Mucosa of descending colon (tissue), 3 donors: ENCODE measurements at regions not wholly inside any gene's neighbourhood (a gene's known extent, or its start where the extent isn't known, plus 50 kb on each side); places are given as distances from the start of the nearest gene placed in this dataset.
A peak's percentile ranks its signal among the peaks of the same experiment; 100 is the strongest.

ENCODE experiments used
- ATAC-seq: fragments of 200-7000 bp; cut with Tn5 transposase; one replicate; pipeline ENCODE4 v1.9.1; 2020; ENCODE audit warnings: mild to moderate bottlenecking, moderate library complexity
- DNase-seq, 3 donors: peaks; one replicate each; pipeline ENCODE4 v3.0.0-alpha.2; 2020
- H3K36me3 ChIP-seq: fragments of 200-600 bp; one replicate; pipeline ENCODE4 v1.8.0; 2021; ENCODE audit warnings: low read depth, mild to moderate bottlenecking
- H3K4me1 ChIP-seq: fragments of 200-600 bp; one replicate; pipeline ENCODE4 v1.8.0; 2021; ENCODE audit warnings: low read depth, mild to moderate bottlenecking
- H3K4me3 ChIP-seq: fragments of 200-600 bp; one replicate; pipeline ENCODE4 v1.8.0; 2021; ENCODE audit warnings: mild to moderate bottlenecking
- H3K9me3 ChIP-seq: fragments of 200-600 bp; one replicate; pipeline ENCODE4 v1.8.0; 2021; ENCODE audit warnings: mild to moderate bottlenecking
- intact Hi-C, 2 donors: fragments of 100-400 bp; cut with DNase I in 1 of 2; cut with micrococcal nuclease in 1 of 2; formaldehyde crosslinking; loops; one replicate each; pipeline versions ENCODE4 v1.11.0 to v1.11.1; 2022; cut with DNase I, micrococcal nuclease
- TF ChIP-seq, protein P1 (sequence below): fragments of 200-600 bp; IDR thresholded peaks from one replicate; pipeline ENCODE4 v1.8.0; 2022; ENCODE audit warnings: antibody characterized with exemption, mild to moderate bottlenecking
- donor health status: DM: no; HTN: no; CAD: no; lungs with moderate emphysema.
- donor health status: DM: no; HTN: no; CAD: no.
- donor health status: DM: no; HTN: yes; CAD: no.

DNA sequence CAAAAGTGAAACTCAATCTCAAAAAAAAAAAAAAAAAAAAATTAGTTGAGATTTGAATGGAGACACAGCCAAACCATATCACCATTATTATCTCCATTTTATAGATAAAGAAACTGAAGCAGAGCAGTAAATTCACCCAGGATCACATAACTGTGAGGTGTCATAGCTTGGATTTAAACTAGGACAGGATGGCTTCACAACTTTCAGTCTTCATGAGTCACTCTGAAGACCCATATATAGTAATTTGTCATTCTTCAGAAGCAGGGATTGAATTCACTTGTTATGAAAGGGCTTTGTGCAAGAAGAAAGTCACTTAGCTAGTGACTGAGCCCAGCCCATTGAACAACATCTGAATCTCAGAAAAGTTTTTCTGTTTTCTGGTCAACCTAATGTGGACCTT is 60.5 kb upstream of the LRIG1 start:
- Histone ChIP-seq H3K4me3 (no peak overlapping the region), H3K4me1 (no peaks in the 10 kb centered on the region), H3K36me3 (no peaks in the 10 kb centered on the region), H3K9me3 (no peaks in the 10 kb centered on the region)
- TF ChIP-seq, protein P1, sequence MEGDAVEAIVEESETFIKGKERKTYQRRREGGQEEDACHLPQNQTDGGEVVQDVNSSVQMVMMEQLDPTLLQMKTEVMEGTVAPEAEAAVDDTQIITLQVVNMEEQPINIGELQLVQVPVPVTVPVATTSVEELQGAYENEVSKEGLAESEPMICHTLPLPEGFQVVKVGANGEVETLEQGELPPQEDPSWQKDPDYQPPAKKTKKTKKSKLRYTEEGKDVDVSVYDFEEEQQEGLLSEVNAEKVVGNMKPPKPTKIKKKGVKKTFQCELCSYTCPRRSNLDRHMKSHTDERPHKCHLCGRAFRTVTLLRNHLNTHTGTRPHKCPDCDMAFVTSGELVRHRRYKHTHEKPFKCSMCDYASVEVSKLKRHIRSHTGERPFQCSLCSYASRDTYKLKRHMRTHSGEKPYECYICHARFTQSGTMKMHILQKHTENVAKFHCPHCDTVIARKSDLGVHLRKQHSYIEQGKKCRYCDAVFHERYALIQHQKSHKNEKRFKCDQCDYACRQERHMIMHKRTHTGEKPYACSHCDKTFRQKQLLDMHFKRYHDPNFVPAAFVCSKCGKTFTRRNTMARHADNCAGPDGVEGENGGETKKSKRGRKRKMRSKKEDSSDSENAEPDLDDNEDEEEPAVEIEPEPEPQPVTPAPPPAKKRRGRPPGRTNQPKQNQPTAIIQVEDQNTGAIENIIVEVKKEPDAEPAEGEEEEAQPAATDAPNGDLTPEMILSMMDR, result no peak
- no peak for DNase-seq
- no peak for ATAC-seq
- intact Hi-C loops, result loop anchor here in 1 of 2 donors (10.0 kb wide), 1 partner anchor 133 kb away; no protein-coding TSS in a partner anchor

DNA sequence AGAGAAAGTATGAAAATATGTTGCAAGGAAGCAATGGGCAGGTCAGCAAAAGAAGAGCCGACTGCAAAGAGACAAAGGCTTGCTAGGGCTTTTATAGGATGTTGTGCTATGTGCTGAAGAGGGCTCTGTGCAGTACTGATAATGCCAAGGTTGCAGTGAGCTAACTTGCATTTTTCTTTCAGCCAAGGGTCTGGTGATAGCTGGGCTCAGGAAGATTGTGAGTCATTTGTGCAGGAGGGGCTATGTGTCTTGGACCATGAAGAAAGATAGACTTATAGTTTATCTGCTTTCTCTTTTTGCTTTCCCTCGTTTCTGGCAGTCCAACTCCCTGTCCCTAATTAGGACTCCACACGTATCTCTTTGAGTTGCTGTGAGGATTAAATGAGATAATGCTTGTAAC is 64.5 kb upstream of the LRIG1 start:
- Histone ChIP-seq H3K4me1 (no peaks in the 10 kb centered on the region), H3K4me3 (no peak overlapping the region), H3K9me3 (no peaks in the 10 kb centered on the region), H3K36me3 (no peaks in the 10 kb centered on the region)
- DNase-seq (no peak), ATAC-seq (no peak)
- intact Hi-C loops, result loop anchor here in 1 of 2 donors (10.0 kb wide), 1 partner anchor 130 kb away; no protein-coding TSS in a partner anchor
- TF ChIP-seq, protein P1, result no peak

DNA sequence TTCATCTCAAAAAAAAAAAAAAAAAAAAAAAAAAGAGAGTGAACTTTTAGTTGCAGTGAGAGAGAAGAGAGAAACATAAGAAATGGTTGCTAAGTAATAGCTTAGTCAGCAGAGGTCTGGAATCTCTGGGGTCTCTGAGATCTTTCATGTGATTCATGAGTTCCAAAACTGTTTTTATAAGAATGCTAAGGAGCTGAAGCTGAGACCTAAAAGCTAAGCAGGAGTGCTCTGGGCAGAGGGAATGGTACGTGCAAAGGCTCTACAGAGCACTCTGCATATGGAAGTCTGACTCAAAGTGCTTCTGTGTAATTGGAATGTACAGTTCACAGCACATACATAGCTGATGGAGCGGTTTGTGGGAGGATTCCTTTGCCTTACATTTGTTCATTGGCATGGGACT is 66.3 kb upstream of the LRIG1 start:
- H3K4me1 ChIP-seq, result no peaks in the 10 kb centered on the region
- DNase-seq, result no peak
- TF ChIP-seq, protein P1, result no peak
- intact Hi-C loops, result loop anchor here in 1 of 2 donors (10.0 kb wide), 1 partner anchor 128 kb away; no protein-coding TSS in a partner anchor
- no peak for ATAC-seq
- H3K4me3 ChIP-seq, result no peak overlapping the region
- no peaks in the 10 kb centered on the region for H3K9me3 ChIP-seq
- no peaks in the 10 kb centered on the region for H3K36me3 ChIP-seq

DNA sequence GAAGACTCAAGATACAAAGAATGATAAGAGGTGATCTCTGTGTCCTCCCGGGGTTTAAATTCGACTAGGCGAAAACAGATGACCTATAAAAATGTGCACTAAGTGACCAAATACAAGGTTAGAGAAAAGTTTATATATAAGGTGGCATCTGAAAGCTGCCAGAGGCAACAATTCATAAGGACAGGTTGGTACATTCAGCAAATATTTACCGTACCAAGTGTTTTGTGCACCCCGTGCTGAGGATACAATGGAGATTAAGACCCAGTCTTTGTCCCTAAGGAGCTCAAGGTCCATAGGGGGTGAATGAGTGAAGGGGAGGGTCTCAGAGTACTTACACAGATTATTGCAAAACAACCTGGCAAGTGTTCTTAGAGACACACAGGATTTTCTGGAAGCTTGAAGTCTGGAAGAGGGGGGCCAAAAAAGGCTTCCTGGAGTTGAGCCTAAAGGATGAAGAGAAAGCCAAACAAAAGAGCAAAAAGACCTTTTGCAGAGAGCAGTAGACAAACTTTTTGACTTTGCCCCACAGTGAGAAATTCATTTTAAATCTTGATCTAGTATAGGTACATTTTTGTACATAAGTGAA is 71.4 kb upstream of the LRIG1 start:
- intact Hi-C loops, result no loop called here
- H3K36me3 ChIP-seq, result no peaks in the 10 kb centered on the region
- no peak for ATAC-seq
- no peak for DNase-seq
- H3K4me1 ChIP-seq, result no peaks in the 10 kb centered on the region
- no peak overlapping the region for H3K4me3 ChIP-seq
- H3K9me3 ChIP-seq, result no peaks in the 10 kb centered on the region
- TF ChIP-seq, protein P1, result no peak

DNA sequence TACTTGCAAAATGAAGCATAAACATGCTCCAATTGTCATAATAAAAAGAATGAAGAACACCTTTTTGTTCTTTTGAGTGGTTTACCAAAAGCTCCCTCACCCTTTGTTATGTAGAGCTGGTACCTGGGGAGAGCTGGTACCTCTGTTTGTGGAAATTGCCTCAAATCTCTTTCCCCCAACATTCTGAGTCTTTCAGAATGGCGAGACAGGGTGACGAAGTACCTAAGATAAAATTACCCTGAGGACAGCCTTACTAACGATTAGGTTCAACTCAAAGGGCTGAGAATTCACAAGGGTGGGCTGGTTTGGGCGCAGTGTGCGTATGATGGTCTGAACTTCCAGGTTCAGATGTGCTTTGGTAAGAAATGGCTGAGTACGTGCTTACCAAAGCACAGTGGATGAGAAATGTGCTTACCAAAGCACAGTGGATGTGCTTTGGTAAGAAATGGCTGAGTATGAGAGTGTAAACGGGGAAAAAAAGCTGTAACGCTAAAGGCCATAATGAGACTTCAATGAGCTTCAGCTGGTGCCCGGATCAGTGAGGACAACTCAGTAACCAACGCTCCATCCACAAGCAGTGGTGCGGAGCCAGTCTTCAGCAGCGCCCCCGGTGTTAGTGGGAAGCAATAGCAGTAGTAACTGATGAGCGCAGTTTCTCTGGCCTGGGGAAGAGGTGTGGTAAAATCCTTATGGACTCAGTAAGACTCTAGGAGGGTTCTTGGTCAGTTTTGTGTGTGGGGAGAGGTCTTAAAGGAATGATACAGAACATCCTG is 72.3 kb upstream of the LRIG1 start:
- Histone ChIP-seq H3K4me1 (no peaks in the 10 kb centered on the region), H3K36me3 (no peaks in the 10 kb centered on the region), H3K4me3 (no peak overlapping the region), H3K9me3 (no peaks in the 10 kb centered on the region)
- no peak for DNase-seq
- TF ChIP-seq, protein P1, result no peak
- ATAC-seq, result peak; percentile 24
- intact Hi-C loops, result no loop called here
